ENCODE measurements at regions not wholly inside any gene's neighbourhood (a gene's known extent, or its start where the extent isn't known, plus 50 kb on each side); places are given as distances from the start of the nearest gene placed in this dataset.

DNA sequence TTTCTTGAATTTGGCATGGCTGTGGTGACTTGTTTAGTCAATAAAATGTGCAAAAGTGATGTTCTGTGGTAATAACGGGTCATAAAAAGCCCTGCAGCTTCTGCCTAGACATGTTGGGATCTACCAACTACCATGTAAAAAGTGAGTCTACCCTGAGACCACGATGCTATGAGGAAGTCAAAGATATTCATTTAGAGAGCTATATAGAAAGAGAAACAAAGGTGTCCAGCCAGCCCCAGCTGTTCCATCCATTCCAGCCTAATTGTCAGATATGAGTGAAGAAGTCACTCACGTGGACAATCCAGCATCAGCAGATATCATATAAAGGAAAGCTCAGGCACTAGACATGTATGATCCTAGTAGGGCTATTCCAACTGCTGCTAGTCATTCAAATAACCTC is 117.2 kb upstream of the SSTR1 start:
- in situ Hi-C loops (cut with HindIII; ENCODE audit: low sequenced_read_pairs) = no loop called here

DNA sequence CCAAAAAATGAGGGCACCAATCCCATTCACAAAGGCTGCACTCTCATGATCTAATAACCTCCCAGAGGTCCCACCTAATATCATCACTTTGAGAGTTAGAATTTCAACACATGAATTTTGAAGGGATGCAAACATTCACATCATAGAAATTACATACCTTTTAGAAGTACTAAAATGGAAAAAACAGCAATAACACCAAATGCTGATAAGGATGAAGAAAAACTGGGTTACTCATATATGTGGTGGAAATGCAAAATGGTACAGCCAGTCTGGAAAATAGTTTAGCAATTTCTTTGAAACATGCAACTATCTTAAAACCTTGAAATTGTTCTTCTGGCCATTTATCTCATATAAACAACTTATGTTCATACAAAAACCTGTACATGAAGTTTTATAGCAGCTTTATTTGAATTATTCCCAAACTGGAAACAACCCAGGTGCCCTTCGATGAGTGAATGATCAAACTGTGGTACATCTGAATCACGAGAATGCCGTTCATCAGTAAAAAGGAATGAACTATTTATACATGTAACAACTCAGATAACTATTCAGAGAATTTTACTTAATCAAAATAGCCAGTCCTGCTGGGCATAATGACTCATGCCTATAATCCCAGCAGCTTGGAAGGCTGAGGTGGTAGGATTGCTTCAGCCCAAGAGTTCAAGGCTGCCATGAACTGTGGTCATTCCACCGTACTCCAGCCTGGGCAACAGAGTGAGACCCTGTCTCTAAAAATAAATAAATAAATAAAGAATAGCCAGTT is 109.4 kb upstream of the SSTR1 start:
- in situ Hi-C loops (cut with HindIII; ENCODE audit: low sequenced_read_pairs) = no loop called here

DNA sequence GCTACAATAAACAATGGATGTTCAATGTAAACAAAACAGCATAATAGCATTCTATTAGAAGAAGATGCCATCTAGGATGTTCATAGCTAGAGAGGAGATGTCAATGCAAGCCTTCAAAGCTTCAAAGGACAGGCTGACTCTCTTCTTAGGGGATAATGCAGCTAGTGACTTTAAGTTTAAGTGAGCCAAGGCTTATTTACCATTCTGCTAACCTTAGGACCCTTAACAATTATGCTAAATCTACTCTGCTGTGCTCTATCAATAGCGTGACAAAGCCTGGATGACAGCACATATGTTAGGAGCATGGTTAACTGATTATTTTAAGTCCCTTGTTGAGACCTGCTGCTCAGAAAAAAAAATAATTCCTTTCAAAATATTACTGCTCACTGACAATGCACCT is 106.0 kb upstream of the SSTR1 start:
- in situ Hi-C loops (cut with HindIII; ENCODE audit: low sequenced_read_pairs) = no loop called here

DNA sequence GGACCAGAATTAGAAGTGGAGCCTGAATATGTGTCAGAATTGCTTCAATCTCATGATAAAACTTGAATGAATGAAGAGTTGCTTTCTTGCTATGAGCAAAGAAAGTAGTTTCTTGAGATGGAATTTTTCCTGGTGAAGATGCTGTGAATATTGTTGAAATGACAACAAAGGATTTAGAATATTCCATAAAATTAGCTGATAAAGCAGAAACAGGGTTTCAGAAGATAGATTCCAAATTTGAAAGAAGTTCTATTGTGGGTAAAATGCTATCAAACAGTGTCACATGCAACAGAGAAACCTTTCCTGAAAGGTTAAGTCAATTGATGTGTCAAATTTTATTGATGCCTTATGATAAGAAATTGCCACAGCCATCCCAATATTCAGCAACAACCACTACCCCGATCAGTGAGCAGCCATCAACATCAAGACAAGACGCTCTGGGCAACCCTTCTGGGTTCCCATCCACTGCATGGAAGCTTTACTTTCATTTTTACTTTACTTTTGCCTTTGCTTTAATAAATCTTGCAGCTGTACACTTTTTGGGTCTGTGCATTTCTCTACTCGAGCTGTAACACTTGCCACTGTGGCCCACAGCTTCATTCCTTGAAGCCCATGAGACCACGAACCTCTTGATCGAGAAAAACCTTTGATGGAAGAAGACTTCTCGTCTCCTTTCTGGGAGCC is 104.0 kb upstream of the SSTR1 start:
- in situ Hi-C loops (cut with HindIII; ENCODE audit: low sequenced_read_pairs) = no loop called here

DNA sequence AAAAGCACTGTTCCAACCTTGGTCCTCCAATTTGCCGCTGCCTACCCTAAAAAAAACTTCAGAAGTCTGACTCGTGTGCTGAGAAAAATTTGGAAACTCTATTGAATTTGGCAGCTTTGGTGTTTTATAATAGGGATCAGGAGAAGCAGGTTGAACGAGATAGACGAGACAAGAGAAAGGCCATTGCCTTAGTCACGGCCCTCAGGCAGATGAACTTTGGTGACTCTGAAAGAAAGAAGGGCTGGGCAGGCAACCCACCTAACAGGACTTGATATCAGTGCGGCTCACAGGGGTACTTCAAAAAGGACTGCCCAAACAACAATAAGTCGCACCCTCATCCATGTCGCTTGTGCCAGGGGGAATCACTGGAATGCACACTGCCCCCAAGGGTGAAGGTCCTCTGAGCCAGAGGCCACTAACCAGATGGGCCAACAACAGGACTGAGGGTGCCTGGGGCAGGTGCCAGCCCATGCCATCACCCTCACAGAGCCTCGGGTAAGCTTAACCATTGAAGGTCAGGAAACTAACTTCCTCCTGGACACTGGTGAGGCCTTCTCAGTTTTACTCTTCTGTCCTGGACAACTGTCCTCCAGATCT is 102.5 kb upstream of the SSTR1 start:
- in situ Hi-C loops (cut with HindIII; ENCODE audit: low sequenced_read_pairs) = no loop called here

DNA sequence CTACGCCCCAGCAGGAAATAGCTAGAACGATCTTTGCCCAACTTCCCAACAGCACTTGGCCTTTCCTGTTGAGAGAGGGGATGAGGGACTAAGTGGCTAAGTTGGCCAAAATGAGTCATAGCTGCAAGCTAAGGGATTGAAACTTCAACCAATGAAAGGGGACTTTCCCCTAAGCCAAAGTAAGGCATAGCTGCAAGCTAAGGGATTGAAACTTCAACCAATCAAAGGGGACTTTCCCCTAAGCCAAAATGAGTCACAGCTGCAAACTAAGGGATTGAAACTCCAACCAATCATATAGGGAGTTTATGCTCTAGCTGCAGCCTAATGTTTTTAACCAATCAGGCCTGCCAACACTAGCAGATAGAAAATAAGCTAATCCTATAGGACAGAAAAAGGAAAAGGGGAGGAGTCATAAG is 100.5 kb upstream of the SSTR1 start:
- in situ Hi-C loops (cut with HindIII; ENCODE audit: low sequenced_read_pairs) = no loop called here

DNA sequence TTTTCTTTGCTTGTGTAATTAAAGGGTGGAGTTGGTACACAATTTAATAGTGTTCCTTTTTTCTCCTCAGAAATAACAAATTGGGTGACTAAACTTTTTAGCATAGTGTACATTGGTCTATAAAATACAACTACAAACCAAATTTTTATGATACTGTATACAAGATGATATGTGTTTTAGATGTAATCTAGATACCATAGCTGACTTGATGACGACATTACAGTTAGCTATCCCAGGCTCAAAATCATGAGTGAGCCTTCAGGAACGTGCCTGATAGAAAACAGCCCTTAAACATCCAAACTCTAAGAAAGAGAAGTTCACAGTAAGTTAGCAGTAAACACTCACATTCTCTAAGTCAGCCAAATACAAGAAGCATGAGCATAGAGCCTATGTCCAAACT is 99.0 kb upstream of the SSTR1 start:
- in situ Hi-C loops (cut with HindIII; ENCODE audit: low sequenced_read_pairs) = no loop called here

DNA sequence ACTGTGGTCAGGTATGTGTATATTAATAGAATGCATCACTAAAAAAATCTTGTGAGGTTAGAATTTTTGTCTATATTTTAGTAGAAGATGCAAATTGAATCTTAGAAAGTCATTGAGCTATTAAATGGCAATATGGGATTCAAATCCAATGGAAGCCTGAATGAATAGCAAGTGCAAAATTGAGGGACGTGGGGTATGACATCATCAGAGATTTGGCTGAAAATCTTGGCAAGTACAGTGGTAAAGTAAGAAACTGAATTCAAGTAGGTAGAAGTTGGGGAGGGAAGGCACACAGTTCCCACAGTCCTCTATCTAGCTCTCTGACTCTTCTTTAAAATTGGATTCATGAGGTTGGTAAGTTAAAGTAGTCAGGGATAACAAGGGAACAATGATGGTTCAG is 97.4 kb upstream of the SSTR1 start:
- in situ Hi-C loops (cut with HindIII; ENCODE audit: low sequenced_read_pairs) = no loop called here

DNA sequence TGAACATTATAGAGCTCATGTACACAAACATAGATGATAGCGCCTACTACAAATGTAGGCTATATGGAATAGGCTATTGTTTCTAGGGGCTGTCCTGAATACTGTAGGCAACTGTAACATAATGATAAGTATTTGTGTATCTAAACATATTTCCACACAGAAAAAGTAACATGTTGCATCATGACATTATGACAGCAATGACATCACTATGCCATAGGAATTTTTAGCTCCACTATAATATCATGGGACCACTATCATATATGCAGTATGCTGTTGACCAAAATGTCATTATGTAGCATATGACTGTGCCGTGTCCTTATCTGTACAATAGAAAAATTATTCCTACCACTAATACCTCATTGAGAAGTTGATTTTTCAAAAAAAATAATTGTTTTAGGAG is 96.7 kb upstream of the SSTR1 start:
- in situ Hi-C loops (cut with HindIII; ENCODE audit: low sequenced_read_pairs) = no loop called here

DNA sequence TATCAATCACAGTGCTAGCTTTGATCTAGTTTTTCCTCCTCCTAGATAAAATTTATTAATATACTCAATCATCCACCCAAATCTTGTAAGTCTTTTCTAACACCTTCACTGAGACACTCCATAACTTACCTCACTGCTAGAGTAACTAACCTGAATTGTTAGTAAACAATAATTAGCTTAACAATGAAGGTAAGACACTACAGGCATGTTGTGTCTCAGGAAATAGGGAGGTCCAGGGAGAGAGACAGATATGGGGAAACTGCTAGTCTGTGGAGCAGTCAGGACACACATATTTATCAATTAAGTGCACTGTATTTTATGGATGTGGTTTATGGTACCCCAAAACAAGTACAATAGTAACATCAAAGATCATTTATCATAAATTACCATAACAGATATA is 94.2 kb upstream of the SSTR1 start:
- in situ Hi-C loops (cut with HindIII; ENCODE audit: low sequenced_read_pairs) = no loop called here

DNA sequence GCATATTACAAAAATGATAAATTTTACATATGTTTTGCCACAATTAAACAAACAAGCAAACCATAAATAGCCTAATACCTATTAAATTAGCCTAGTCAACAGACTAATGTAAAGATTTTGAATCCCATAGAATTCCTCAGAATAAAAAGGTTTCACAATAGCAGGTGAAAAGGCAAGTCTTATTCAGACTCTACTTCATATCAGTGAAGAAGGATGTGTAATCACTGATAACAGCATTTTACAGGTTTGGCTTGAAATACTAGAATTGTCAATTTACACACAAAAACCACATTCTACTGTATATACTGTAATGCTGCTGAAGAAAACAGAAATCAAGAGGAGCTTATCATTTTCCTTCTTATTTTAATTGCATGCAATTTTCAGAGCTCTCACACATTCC is 90.8 kb upstream of the SSTR1 start:
- in situ Hi-C loops (cut with HindIII; ENCODE audit: low sequenced_read_pairs) = no loop called here

DNA sequence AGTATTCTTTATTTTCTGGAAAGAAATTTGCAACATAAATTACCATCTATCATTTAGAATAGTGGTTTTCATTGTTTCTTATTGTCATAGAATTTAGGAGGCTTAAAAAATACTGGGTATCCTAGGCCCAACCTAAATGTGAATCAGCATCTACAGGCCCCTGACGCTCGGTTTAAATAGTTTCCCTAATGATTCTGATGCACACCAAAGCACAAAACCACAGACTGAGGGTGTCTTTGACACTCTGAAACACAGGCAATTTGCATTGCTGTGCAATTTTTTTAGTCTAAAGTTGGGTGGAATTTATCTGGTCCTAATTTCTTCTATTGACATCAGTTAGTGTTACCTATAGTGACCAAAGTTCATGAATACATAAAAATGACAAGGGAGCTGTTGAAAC is 87.6 kb upstream of the SSTR1 start:
- in situ Hi-C loops (cut with HindIII; ENCODE audit: low sequenced_read_pairs) = no loop called here

DNA sequence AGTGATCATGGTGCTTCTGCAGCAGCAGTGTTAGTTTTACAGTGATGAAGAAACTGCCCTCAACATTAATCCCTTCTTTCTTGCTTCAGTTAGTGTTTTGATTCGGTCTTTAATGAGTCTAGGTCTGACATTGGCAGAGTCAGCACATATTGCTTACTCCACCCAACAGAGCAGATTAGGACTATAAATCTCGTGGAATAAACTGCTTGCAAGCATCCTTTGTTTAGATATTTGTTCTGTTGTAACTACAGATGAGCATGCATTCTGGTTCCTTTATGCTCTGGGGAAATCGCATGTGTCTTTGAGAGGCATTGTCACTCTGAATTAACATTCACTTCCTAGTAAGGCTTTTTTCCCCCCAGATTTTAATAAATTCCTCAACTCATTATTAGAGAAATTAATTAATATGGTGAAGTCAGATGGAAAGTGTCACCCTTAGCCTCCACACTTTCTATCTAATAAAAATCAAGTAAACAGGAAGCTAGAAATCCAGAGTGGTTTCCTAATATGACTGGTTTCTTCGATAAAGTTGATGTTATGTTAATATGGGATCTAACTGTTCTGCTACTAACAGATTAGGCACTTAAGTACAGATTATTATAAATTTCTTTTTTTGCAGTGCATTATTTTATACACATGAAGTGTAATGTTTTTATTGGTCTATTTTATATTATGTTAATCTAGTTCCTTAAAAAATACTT is 86.2 kb upstream of the SSTR1 start:
- in situ Hi-C loops (cut with HindIII; ENCODE audit: low sequenced_read_pairs) = no loop called here

DNA sequence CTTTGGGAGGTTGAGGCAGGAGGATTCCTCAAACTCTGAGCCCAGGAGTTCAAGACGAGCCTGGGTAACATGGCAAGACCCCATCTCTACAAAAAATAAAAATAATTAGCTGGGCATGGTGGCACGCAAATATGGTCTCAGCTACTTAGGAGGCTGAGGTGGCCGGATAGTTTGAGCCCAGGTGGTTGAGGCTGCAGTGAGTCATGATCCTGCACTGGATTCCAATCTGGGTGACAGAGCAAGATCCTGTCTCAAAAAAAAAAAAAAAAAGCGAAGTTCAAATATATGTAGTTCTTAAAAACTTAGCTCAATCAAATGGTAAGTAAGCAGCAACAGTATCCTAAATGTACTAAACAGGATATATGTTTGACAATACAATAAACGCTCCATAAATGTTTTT is 85.5 kb upstream of the SSTR1 start:
- in situ Hi-C loops (cut with HindIII; ENCODE audit: low sequenced_read_pairs) = no loop called here

DNA sequence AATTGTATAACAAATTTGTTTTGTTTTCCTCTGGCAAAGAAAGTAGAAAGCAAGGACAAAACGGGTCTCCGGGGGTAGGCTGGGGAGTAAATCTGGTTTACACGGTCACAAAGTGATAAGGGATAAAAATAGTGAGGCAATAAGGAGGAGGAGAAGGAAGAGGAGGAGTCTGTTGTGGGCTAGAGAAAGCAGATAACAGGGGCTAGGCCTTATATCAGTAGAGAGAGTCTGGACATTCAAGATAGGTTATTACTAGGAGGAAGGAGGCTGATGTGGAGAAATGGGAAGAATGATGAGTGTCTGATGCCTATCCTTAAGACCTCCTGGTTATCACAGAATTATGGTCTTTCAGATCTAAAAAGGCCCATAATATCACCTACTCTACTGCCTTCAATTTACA is 83.2 kb upstream of the SSTR1 start:
- in situ Hi-C loops (cut with HindIII; ENCODE audit: low sequenced_read_pairs) = no loop called here

DNA sequence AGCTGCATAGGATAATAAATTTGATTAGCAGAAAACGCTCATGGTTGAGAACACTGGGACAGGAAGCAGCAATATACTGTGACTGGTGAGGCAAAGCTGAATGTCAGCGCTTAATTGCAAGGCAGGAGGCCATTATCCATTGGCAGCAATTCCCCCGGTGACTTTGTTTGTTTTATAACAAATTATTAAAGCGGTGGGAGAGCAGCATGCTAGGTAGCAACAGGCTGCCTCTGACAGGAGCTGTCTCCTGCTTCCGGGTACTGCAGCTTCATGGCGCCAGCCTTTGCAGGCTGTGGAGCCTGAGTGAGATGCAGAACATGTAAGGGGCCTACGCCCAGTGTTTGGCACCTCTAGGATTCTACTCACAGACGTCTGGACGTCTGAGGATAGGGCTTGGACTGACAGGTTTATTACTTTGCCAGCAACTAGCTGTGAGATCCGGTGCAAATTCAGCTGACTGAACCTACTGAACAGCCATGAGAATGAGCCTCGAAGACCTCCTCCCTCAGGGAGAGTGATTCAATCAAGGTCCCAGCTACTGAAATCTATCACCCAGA is 82.1 kb upstream of the SSTR1 start:
- in situ Hi-C loops (cut with HindIII; ENCODE audit: low sequenced_read_pairs) = no loop called here

DNA sequence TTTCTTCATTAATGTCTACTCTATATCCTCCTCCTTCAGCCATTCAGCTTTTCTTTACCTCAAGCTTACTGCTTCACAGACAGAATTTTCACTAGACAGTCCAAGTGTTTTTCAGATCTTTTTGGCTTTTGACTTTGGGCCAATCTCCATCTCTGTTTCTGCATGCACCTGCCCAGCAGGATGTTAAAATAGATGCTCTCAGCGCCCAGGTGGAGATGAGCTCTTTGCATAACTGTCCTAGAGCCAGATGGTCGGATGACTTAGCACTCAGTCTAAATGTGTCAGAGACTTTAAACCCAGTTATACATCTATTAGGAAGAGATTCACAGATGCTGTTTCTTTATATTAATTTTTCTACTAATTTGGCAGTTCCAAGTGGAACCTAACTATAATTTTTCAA is 80.3 kb upstream of the SSTR1 start:
- in situ Hi-C loops (cut with HindIII; ENCODE audit: low sequenced_read_pairs) = no loop called here

DNA sequence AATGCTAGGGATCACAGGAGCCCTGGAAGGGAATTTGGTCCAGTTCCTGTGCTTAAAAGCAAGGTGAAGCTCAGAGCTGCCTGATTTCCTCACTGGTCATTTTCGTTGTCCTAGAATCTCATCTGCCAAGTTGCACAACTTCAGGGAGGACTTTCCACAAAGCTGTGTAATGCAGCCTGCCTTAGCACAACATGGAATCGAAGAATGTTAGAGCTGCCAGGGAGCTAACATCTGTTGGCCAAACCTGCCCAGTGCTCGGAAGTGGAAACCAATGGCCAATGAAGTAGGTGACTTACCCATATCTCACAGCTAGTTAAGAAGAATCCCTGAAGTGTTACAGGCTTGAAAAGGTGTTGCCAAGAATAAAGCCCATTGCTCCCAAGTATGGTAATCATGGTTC is 79.9 kb upstream of the SSTR1 start:
- in situ Hi-C loops (cut with HindIII; ENCODE audit: low sequenced_read_pairs) = no loop called here

DNA sequence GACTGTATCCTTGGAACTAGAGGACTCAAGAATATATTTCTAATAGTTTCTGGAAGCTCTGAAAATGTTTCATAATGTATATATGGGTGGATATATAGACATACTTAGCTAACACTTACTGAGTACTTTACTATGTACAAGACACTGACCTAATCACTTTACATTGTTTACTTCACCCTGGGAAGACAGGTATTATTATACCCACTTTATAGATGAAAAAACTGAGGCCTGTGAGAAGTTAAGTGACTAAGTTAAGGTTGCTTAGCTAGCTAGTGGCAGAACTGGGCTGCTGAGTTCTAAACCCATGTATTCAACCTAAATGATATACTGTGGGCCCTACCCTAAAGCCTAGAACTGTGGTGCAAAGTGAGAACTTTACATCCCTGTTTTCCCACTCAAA is 79.1 kb upstream of the SSTR1 start:
- in situ Hi-C loops (cut with HindIII; ENCODE audit: low sequenced_read_pairs) = no loop called here

DNA sequence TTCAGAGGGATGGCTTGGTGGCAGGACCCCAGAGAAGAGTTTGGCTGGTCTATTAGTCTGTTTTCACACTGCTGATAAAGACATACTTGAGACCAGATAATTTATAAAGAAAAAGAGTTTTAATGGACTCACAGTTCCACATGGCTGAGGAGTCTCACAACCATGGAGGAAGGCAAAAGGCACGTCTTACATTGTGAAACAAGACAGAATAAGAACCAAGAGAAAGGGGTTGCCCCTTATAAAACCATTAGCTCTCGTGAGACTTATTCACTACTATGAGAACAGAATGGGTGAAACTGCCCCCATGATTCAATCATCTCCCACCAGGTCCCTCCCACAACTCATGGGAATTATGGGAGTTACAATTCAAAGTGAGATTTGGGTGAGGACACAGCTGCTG is 78.5 kb upstream of the SSTR1 start:
- in situ Hi-C loops (cut with HindIII; ENCODE audit: low sequenced_read_pairs) = no loop called here

DNA sequence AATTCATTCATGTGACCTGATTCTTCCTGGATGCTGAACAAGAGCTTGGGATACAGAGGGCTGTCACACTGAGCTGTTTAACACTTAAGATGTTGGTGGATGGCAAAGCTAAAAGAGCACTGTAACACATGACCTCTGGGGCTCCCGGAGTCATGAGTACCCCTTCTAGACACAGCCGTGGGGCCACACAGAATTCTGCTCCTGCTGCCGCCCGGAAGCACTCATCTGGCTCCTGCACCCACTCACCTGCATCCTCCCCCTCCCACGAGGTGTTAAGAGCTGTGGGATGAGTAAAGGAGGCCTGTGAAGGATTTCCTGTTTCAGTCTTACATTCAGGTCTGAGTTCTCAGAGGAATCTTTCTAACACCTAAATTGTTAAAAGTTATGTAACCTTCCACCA is 78.0 kb upstream of the SSTR1 start:
- in situ Hi-C loops (cut with HindIII; ENCODE audit: low sequenced_read_pairs) = no loop called here
